ENCODE measurements at regions not wholly inside any gene's neighbourhood (a gene's known extent, or its start where the extent isn't known, plus 50 kb on each side); places are given as distances from the start of the nearest gene placed in this dataset.
"Not testable (repeated sequence)": the region's sequence is repeated elsewhere in the genome, so short reads cannot be mapped to it uniquely, and the experiment has no call there.

DNA sequence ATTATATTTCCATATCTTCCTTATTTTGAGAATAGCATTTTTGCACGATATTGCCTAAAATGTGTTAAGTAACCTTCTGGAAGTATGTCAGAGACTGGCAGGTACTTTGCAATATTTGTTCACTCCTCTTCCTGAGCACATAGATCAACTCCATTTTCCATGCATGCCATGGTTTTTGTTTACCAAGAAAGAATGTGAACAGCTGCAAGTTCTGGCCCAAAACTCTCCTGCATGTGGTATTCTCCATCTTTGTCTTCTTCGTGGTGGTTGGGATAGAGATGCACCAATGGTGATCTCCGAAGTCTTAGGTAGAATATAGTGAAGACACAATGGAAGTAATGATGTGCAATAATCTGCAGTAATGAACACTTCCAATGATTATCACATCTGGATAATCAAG is 2241.0 kb upstream of the RAG2 start:
- Histone ChIP-seq H3K4me1 (ENCODE audit: control insufficient read depth in 1 of 2, insufficient read depth in 1 of 2, low read depth in 1 of 2, low read length in 1 of 2) (no peaks in the 10 kb centered on the region), H3K27me3 (no peaks in the 10 kb centered on the region)

DNA sequence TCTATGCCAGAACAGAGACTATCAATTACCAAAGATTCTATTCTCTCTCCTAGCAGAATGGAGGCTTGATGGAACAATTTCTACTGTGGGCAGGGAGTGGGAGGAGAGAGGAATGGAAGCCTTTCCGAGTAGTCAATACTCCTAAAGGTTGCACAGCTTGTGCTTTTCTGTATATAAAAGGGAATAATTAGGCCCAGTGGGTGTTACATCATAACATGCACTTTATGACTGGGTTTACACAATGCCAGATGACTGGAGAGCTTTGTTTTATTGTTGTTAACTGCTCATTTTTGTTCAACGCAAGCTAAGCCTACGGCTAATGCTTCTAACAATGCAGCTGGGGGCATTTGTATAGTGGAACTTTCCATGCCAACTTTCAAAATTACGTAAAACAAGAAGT is 2237.9 kb upstream of the RAG2 start:
- H3K27me3 ChIP-seq = no peaks in the 10 kb centered on the region
- no peak overlapping the region for H3K4me3 ChIP-seq (ENCODE audit: low read depth in 1 of 2, low read length in 1 of 2)
- no peaks in the 10 kb centered on the region for H3K9me3 ChIP-seq
- H3K4me1 ChIP-seq (ENCODE audit: control insufficient read depth in 1 of 2, insufficient read depth in 1 of 2, low read depth in 1 of 2, low read length in 1 of 2) = no peaks in the 10 kb centered on the region
- no peaks in the 10 kb centered on the region for H3K36me3 ChIP-seq
- no peak overlapping the region for H3K27ac ChIP-seq
- TF ChIP-seq, protein P1, sequence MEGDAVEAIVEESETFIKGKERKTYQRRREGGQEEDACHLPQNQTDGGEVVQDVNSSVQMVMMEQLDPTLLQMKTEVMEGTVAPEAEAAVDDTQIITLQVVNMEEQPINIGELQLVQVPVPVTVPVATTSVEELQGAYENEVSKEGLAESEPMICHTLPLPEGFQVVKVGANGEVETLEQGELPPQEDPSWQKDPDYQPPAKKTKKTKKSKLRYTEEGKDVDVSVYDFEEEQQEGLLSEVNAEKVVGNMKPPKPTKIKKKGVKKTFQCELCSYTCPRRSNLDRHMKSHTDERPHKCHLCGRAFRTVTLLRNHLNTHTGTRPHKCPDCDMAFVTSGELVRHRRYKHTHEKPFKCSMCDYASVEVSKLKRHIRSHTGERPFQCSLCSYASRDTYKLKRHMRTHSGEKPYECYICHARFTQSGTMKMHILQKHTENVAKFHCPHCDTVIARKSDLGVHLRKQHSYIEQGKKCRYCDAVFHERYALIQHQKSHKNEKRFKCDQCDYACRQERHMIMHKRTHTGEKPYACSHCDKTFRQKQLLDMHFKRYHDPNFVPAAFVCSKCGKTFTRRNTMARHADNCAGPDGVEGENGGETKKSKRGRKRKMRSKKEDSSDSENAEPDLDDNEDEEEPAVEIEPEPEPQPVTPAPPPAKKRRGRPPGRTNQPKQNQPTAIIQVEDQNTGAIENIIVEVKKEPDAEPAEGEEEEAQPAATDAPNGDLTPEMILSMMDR (IDR thresholded peaks at IDR 0.05) = no peak

More for the DNA sequence above, 2241.0 kb upstream of the RAG2 start:
- TF ChIP-seq, protein P1 (IDR thresholded peaks at IDR 0.05) = no peak
- Histone ChIP-seq H3K36me3 (no peaks in the 10 kb centered on the region), H3K27ac (no peak overlapping the region), H3K9me3 (no peaks in the 10 kb centered on the region), H3K4me3 (ENCODE audit: low read depth in 1 of 2, low read length in 1 of 2) (no peak overlapping the region)

DNA sequence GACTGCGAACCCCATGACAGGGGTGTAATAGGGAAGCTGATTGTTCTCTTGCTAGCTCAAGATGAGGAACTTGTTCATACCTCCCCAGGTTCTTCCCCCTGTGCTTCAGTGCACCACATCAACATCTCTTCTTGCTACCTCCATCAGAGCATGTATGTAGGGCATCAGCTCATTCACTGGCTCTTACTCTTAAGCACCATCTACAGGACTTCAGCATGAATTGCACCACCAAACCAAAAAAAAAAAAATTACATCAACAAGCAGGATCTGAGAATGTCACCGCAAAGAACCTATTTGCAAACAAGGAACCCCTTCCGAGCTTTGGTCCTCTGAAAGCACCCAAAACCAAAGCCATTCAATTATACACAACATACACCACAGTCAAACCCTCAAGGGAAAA is 2226.5 kb upstream of the RAG2 start:
- H3K27me3 ChIP-seq = no peaks in the 10 kb centered on the region
- H3K4me1 ChIP-seq (ENCODE audit: control insufficient read depth in 1 of 2, insufficient read depth in 1 of 2, low read depth in 1 of 2, low read length in 1 of 2) = no peaks in the 10 kb centered on the region
- H3K4me3 ChIP-seq (ENCODE audit: low read depth in 1 of 2, low read length in 1 of 2) = no peak overlapping the region
- no peak overlapping the region for H3K27ac ChIP-seq
- TF ChIP-seq, protein P1 (IDR thresholded peaks at IDR 0.05) = no peak
- H3K36me3 ChIP-seq = no peaks in the 10 kb centered on the region
- H3K9me3 ChIP-seq = no peaks in the 10 kb centered on the region

DNA sequence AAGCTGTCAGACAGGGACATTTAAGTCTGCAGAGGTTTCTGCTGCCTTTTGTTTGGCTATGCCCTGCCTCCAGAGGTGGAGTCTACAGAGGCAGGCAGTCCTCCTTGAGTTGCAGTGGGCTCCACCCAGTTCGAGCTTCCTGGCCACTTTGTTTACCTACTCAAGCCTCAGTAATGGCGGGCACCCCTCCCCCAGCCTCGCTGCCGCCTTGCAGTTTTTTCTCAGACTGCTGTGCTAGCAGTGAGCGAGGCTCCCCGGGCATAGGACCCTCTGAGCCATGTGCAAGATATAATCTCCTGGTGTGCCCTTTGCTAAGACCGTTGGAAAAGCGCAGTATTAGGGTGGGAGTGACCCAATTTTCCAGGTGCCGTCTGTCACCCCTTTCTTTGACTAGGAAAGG is 2223.8 kb upstream of the RAG2 start:
- H3K4me3 ChIP-seq (ENCODE audit: low read depth in 1 of 2, low read length in 1 of 2); H3K36me3 ChIP-seq; H3K4me1 ChIP-seq (ENCODE audit: control insufficient read depth in 1 of 2, insufficient read depth in 1 of 2, low read depth in 1 of 2, low read length in 1 of 2); H3K9me3 ChIP-seq; H3K27me3 ChIP-seq; H3K27ac ChIP-seq: not testable (repeated sequence)

DNA sequence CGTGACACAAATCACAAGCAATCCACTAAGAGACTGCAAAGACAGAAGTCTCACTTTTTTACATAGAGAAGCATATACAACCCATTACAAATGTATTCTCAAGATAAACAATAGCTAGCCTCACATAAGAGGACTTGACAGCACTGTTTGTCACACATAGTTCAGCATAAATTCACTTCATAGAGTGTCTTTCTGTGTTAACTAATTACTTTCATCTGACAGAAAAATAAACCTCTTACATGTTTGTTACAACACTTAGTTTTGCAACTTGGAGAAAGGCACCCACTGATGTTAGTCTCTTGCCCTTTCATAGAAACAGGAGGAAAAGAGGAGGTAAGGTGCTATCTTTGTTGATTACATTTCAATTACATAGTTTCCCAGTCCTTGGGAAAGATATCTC is 2221.9 kb upstream of the RAG2 start:
- Histone ChIP-seq H3K27ac (no peak overlapping the region), H3K4me1 (ENCODE audit: control insufficient read depth in 1 of 2, insufficient read depth in 1 of 2, low read depth in 1 of 2, low read length in 1 of 2) (no peaks in the 10 kb centered on the region), H3K9me3 (no peaks in the 10 kb centered on the region), H3K4me3 (ENCODE audit: low read depth in 1 of 2, low read length in 1 of 2) (no peak overlapping the region), H3K36me3 (no peaks in the 10 kb centered on the region), H3K27me3 (no peaks in the 10 kb centered on the region)
- TF ChIP-seq, protein P1 (IDR thresholded peaks at IDR 0.05) = no peak

DNA sequence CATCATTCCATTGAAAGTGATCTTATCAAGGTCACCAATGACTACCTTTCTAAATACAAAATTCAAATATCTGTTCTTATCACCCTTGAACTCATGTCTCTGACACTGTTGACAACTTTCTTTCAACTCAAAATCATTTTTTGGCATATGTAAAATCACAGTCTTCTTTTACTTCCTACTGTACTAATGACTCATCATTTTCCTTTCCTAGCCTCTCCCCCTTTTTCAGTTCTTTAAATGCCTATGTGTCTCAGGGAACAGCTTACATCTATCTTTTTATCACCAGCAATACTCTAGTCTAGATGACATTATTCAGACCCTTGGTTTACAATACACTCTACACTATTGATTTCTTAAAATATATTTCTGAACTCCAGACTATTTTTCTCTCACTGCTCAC is 2220.7 kb upstream of the RAG2 start:
- no peaks in the 10 kb centered on the region for H3K9me3 ChIP-seq
- no peak overlapping the region for H3K27ac ChIP-seq
- no peak overlapping the region for H3K4me3 ChIP-seq (ENCODE audit: low read depth in 1 of 2, low read length in 1 of 2)
- H3K4me1 ChIP-seq (ENCODE audit: control insufficient read depth in 1 of 2, insufficient read depth in 1 of 2, low read depth in 1 of 2, low read length in 1 of 2) = no peaks in the 10 kb centered on the region
- no peaks in the 10 kb centered on the region for H3K36me3 ChIP-seq
- TF ChIP-seq, protein P1 (IDR thresholded peaks at IDR 0.05) = no peak
- H3K27me3 ChIP-seq = no peaks in the 10 kb centered on the region

Measured in neutrophil (primary cell).